ENCODE measurements at regions not wholly inside any gene's neighbourhood (a gene's known extent, or its start where the extent isn't known, plus 50 kb on each side); places are given as distances from the start of the nearest gene placed in this dataset.
"Not testable (repeated sequence)": the region's sequence is repeated elsewhere in the genome, so short reads cannot be mapped to it uniquely, and the experiment has no call there.

DNA sequence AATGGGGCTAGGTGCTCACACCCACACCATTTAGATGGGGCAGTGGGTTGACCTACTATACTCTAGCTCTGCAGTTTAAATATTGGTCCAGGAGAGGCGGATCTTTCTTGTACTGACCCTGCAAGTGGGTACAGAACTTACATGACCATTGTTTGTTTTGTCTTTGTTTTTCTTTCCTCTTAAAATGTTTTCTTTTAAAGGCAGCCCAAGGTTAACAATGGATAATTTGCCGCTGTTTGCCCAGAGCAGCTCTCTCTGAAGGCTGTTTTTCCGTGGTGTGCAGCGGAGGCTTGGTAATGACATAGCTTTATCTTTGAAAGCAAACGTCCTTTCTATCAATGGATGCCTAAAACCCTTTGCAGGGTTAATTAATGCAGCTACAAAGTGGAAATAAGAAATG is 133.3 kb upstream of the MEX3C start:
- DNase-seq: no peak

DNA sequence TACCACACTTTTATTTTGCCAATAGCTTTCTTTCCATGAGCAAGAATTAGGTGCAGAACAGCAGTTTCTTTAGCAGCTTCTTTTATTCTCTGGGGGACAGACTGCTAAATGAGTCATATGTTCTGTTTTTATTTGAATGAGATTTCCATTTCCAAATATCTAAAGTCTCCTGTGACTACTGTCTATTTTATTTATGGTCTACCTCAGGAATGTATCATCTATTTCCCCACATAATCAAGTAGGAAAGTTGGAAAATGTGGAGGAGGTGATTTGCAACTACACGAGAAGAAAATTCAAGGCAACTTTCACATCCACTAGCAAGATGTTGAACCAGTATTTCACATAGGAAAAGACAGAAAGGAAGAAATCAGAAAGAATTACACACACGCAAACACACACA is 139.9 kb upstream of the MEX3C start:
- DNase-seq: peak; percentile 92

DNA sequence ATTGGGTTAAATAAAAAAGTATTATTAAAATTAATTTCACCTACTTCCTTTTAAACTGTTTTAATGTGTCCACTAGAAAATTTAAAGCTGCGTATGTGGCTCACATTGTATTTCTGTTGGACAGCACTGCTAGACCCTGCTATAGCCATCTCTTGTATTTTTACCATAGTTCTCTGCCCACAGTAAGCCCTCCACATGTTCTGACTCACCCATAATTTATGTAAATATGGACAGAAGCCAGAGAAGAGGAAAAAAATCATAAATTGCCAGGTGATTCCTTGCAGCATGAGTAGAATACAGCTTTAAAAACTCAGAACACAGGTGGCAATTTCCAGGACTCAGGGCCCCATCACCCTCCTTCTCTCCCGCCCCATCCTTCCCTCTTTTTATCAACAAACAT is 142.4 kb upstream of the MEX3C start:
- peak; percentile 77 for DNase-seq

DNA sequence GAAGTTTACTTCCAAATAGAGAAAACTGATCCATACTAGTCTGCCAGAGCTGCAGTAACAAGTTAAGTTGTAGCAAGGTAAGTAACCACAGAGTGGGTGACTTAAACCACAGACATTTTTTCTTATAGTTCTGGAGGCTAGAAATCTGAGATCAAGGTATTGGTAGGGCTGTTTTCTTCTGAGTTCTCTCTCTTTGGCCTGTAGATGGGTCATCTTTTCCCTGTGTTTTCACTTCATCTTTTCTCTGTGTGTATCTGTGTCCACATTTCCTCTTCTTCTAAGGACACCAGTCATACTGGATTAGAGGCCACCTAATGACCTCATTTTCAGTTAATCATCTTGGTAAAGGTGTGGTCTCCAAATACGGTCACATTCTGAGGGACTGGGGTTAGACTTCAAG is 142.9 kb upstream of the MEX3C start:
- no peak for DNase-seq

DNA sequence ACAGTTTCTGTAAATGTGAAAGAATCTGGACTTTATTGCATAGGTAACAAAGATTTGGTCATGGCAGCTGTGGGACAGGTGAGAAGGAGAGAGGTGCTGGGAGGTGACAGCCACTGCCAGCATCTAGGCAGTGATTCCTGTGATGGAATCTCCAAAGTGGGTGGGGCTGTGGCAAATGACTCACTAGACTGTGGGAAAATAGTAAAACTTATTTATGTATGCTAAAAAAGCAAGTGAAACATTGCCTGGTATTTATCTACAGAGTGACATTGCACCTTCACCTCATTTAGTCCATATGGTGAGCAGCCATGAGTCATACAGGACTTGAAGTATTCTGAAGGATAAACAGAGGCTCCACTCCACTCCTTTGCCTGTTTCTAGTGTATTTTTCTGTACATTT is 145.3 kb upstream of the MEX3C start:
- peak; percentile 93 for DNase-seq

DNA sequence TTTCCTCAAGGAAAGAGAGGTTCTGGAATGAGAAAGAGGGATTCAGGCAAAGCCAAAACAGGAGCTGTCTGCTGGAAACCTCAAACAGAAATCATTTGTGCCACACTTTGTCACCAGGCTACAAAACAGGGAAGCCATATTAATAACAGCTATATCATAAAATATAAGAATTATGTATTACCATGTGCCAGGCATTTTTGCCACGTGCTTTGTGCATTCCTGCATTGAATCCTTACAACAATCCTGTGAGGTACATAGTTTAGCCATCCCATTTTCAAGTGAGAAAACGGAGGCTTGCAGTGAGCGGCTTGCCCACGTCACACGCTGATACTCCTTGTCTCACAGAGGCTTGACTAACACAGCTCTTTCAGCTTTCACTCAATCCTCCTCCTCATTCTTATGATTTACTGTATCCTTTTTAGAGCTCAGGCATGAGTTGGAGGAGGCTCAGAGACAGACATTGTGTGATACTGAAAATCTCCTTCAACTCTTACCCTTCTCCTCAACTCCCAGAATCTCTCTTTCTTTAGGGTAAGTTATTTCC is 148.4 kb upstream of the MEX3C start:
- DNase-seq: no peak

DNA sequence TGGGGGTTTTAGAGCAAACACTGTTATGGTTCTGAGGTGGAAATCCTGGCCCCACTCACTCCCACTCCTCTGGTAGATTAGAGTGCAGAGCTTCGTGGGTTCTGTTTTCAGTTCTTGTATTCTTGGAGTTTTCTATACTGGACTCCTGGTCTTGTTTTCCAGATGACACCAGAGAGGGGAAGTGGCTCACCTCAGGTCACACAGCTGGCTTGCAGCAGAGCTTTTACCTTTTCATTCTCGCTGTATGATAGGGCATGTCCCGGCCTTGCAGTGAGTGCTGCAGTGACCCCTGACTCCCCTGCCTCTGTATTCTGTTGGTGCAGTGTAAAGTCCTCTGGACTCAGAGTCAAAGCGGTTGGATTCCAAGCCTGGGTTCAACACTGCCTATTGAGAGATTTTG is 148.9 kb upstream of the MEX3C start:
- no peak for DNase-seq

DNA sequence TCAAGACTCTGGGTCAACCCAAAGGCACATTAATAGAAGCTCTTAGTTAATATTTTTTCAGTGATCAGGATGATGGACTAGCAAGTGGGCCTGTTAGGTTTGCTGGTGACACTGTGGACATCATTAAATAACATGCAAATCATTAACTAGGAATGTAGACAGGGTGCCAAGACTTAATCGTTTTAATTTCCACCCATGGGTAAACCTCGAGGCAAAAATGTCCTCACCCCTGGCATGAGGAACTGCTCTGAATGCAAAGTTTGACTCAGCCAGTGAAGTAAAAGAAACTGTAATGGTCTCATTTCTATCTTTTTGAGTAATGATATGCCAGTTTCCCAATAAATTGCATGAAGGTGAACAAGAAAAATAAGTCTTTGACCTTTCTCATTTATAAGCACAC is 152.6 kb upstream of the MEX3C start:
- no peak for DNase-seq

DNA sequence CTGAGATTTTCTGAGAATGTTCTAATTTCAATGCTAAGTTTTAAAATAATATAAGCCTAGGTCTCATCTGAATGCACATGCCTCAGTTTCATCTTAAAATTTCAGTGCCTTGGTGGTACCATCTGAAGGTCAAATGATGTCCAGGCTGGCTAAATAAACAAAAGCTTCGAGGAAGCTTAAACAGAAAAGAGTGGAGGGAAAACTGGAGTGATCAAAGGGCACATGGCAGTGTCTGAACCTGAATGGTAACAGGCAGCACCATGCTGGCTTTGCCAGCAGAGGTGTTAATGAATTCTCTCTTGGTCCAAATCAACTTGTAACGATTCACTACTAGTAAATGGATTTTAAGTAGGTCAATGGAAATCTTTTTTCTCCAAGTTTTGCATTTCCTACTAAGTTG is 158.4 kb upstream of the MEX3C start:
- DNase-seq: no peak

DNA sequence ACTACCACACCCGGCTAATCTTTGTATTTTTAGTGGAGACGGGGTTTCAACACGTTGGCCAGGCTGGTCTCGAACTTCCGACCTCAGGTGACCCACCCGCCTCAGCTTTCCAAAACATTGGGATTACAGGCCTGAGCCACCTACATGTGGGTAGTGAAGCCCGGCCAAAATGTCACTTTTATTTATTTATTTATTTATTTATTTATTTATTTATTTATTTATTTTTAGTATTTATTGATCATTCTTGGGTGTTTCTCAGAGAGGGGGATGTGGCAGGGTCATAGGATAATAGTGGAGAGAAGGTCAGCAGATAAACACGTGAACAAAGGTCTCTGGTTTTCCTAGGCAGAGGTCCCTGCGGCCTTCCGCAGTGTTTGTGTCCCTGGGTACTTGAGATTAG is 162.8 kb upstream of the MEX3C start:
- DNase-seq: not testable (repeated sequence)

DNA sequence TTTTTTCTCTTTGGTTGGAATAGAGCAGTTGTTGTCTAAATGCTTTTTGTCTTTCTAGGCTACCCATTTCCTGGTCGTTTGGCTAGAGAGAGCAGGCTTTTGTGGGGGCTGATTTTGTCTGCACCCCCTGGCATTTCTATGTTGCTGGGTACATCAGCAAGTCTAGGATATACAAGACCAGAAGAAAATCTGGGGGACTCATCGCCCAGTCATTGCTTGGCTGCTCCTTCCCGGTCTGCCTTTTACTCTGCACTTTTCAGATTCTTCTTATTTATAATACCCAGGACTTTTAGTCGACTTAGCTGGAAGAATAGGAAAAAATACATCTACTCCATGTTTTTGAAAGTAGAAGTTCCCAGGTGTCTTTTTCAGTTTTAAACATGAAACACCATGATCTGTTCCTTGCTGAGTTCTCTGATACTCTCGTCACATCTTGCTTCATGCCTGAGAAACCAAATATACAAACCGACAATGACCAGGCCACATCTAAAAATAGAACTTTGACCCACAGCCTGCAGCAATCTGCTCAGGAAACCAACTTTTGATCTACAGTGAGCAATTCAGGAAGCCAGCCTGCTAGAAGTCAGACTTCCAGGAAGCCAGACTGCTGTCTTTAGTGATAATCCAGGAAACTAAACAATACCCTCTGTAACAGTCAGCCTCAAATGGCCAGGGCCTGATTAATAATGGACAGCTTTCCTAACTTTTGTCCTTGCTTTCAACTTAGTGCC is 163.8 kb upstream of the MEX3C start:
- DNase-seq: peak; percentile 18

DNA sequence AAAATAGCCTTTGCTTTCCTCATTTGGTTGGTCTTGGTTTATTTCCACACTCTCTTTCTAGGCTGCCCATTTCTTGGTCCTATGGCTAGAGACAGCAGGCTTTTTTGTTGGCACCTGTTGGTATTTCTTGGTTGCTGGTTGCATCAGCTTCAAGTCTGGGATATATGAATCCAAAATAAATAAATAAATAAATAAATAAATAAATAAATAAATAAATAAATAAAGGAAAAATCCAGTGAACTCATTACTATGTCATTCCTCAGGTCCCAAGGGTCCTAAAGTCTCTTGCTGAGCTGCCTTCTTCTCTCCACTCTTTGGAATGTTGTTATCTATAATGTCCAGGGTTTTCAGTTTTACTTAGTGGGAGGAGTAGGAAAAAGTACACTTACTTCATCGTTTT is 165.9 kb upstream of the MEX3C start:
- peak; percentile 44 for DNase-seq

DNA sequence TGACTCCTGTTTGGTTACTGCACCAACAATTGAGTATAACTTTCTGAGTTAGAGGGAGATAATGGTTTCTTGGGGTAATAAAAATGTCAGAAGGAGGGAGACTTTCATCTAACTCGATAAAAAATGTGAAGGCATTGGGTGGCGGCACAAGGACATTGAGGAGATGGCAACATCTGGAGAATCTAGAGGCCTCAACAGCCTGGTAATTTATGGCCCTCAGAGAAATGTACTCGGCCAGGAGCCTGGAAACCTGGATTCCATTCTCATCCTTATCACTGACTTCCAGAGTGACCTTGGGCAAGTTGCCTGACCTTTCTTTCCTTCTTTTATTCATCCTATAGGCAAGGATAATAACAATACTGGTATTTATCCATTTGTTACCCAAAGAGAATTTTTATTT is 173.5 kb upstream of the MEX3C start:
- no peak for DNase-seq

DNA sequence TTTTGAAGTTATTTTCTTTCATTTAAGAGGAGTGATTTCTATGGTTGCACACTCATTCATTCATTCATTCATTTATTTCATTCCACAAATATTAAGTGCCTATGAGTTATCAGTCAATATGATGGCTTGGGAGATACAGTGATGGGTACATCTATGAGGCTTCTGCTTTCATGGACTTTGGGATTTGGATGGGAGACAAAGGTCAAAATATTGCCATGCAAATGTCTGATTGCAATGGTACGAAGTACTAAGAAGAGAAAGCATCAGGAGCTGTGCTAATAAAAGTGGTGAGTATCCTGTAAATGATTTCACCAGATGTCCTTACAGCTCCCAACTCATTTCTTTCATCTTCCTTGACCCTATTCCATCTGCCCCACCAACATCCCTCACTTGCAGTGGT is 174.4 kb upstream of the MEX3C start:
- no peak for DNase-seq

DNA sequence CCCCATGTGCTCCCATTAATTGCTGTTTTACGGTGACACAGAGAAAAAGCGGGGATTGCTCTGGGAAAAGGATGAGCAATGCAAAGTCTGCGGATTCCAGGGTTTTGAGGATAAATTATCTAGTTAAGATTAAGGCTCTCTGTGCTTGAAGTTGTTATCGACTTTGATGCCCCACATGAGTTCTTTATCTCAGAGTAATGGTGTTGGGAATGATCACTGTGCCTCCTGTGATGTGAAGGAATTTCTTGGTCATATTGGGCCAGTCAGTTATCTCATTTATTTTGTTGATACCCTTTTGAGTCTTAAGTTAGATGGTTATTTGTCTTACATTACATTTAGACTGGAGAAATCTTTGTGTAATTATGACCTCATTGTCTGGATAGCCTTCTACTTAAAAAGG is 184.6 kb upstream of the MEX3C start:
- DNase-seq: no peak

DNA sequence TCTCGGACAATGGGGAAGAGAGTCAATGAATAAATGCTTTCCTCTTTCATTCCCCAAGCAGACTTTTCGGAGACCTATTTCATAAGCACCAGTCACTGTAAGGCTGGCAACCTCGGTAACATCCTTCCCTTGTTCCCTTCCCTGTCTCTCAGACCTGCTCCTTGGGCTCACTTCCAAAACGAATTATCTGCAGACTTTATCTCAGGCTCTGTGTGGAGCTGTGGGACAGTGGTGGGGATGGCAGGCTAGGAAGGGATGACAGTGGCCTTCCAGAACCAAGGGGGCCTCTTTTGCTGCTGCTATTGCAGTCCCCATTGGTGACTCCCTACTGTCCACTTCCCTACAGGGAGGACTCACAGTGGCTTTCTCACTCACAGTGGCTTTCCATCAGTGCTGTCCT is 185.6 kb upstream of the MEX3C start:
- no peak for DNase-seq

DNA sequence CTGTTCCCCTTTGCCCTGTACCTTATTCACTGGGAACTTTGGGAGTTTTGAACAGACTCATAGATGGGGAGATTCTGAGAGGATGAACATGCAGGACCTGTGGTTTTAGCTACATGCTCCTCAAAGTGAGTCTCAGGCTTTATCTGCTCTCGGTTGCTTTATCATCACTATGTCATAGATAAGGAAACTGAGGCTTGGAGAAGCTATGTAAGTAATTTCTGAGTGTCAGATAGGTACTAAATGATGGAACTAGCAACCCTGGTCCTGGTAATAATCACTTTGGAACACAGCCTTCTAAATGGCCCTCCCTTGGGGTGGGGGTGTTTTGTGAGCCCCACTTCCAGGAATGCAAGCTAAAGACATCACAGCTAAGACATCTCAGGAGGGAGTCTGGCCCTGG is 186.2 kb upstream of the MEX3C start:
- DNase-seq: peak; percentile 2

DNA sequence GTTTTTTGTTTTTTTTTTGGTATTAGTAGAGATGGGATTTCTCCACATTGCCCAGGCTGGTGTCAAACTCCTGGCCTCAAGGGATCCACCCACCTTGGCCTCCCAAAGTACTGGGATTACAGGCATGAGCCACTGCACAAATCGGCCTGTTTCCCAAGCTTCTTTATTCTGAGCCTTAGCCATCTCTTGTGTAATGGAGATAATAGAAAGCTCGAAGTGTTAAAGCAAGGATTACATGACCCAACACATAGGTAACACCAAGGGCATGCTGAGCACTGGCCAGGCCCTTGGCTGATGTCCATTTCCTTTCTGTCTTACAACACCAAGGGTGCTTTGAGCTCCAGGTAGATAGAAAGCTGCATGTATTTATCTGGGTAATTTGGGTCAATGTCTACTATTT is 187.8 kb upstream of the MEX3C start:
- DNase-seq: no peak

DNA sequence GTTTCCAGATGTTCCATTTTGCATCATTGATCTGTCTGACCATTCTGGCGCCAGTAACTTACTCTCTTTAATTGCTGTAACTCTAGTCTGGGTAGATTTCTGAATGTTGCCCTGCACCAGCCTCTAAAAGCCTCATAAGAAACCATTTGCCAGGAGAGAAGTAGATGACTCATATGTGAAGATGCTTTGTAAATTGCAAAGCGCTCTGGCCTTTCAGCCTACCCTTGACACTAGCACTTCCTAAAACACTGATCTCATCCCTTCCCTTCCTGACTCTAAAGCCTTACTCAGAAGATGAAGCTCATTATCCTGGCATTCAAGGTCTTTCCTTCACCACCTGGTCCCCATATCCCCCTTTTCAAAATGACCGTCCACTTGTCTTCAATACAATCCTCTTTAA is 193.2 kb upstream of the MEX3C start:
- DNase-seq: peak; percentile 2

DNA sequence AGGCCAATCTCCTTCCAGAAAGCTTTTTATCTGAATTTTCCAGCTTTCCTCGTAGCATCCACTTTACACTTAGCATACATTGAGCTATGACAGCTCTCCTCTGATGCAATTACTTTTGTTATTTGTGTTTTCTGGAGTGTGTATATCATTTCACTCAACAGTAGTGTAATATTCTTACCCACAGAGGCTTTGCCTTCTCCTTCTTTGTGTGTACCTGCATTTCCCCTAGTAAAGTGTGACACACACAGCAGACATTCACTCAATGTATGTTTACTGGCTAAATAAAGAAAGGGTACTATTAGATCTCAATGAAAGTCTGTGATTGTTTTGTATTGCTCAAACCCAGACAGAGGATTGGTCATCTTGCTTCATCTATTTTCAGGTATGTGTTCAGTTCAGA is 193.7 kb upstream of the MEX3C start:
- DNase-seq: no peak

DNA sequence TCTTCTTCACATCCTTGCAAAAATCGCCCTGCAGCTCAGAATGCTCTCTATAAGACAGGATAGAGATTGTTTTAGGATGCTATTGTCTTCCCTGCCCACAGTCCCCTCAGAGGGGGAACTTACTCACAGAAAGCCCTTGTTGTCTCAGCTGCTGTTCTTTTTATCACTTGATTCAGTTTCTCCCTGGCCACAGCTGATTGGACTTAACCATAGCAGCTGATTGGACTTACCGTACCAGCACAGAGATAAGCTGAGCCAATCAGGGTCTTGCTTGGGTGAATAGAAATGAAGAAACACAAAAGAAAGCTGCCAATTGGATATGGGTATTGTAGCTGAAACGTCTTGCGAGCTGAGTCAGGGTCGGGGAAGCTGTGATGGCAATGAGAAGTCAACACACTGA is 194.2 kb upstream of the MEX3C start:
- DNase-seq: no peak

DNA sequence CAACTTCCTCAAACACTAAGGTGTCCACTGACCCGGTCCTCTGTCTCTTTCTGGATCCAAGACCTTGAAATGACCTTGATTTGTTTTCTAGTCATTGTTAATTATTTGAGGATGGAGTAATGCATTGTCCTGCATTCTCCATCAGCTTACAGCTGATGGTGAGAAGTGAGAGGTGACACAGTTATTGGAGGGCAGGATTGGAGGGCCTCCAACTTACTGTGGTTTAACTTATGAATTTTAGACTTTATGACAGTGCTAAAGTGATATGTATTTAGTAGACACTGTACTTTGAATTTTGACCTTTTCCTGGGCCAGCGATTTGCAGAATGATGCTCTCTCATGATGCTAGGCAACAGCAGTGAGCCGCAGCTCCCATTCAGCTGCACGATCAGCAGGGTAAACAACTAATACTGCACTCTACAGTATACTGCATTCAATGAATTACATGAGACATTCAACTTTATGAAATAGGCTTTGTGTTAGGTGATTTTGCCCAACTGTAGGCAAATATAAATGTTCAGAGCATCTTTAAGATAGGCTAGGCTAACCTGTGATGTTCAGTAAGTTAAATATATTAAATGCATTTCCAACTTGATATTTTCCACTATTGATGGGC is 200.0 kb upstream of the MEX3C start:
- DNase-seq: no peak

DNA sequence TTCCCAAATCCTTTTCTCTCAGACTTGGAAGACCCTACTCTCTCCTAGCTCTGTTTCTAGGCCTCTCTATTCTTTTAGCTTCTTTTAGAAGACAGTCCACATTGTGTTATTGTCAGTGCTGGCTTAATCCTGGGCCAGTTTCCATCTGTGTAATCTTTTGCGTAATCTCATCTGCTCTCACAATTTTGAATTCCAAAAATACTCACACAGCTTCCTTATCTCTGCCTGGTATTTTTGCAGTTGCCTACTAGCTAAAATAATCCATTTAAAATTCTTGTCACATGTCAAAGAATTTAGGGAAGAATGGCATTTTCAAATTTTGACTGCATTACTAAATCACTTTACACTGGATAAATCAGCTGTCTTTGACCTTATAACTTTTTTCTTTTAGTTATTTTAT is 200.6 kb upstream of the MEX3C start:
- DNase-seq: peak; percentile 3

DNA sequence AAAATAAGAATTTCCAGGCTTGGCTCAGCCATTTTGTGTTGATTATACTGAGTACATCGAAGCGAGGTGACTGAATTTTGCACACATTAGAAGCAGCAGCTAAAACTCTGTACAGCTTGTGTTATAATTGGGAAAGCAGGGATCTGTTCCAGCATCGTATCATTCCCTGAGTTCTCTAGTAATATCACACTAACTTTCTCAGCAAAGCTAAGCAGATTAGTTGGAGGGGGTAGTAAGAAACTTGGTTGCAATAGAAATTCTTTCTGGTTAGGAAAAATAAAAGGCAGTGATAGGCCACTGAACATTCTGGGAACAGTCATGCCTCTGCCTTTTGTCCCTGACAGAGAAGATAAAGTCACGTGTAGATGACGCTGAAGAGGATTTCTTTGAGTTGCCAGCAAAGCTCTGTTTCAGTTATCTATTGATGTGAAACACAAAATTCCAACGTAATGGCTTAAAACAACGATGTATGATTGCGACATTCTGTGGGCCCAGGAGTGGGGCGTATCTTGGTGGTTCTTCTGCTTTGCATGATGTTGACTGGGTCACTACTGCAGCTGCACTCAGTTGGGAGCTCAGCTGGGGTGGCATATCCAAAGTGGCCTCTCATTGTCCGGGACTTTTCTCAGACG is 202.1 kb upstream of the MEX3C start:
- no peak for DNase-seq
